ENCODE measurements at regions not wholly inside any gene's neighbourhood (a gene's known extent, or its start where the extent isn't known, plus 50 kb on each side); places are given as distances from the start of the nearest gene placed in this dataset.

GRCh38 chr15:87752250-87752951, 504.1 kb downstream of the NTRK3 start:
- no CpG with 5 or more reads among the region's 5 CpGs for WGBS (ENCODE audit: extremely low coverage, insufficient coverage, low lambda C conversion rate)
- H3K4ac ChIP-seq (ENCODE audit: low read depth, low read length) = no peak overlapping the region
- no peak overlapping the region for H3K4me3 ChIP-seq (ENCODE audit: low read length)
- H4K8ac ChIP-seq (ENCODE audit: low read depth, low read length) = no peak overlapping the region
- H3K56ac ChIP-seq (ENCODE audit: low read length) = no peak overlapping the region
- no peak overlapping the region for H2BK15ac ChIP-seq (replicated peaks; ENCODE audit: low read depth)
- H4K5ac ChIP-seq (ENCODE audit: low read length) = no peak overlapping the region
- no peaks in the 10 kb centered on the region for H3K4me1 ChIP-seq (ENCODE audit: control insufficient read depth, low read depth, low read length)
- no peak overlapping the region for H3K18ac ChIP-seq (ENCODE audit: low read length)
- H3K79me2 ChIP-seq (ENCODE audit: control insufficient read depth, insufficient read depth, low read length) = no peaks in the 10 kb centered on the region
- no peak for DNase-seq
- no peaks in the 10 kb centered on the region for H3K79me1 ChIP-seq (ENCODE audit: low read length)
- H2AK5ac ChIP-seq (ENCODE audit: low read length) = no peak overlapping the region
- H2BK120ac ChIP-seq (ENCODE audit: low read depth, low read length) = no peak overlapping the region
- H2BK5ac ChIP-seq (ENCODE audit: low read length) = no peak overlapping the region
- H3K9ac ChIP-seq (ENCODE audit: low read length) = no peak overlapping the region
- H3K23ac ChIP-seq (ENCODE audit: low read length) = no peak overlapping the region
- no peak overlapping the region for H3K4me2 ChIP-seq (ENCODE audit: low read length)
- H3K27me3 ChIP-seq (ENCODE audit: insufficient read depth, low read length, poor library complexity) = no peaks in the 10 kb centered on the region
- no peaks in the 10 kb centered on the region for H3K36me3 ChIP-seq (ENCODE audit: control insufficient read depth, insufficient read depth, low read length)
- H3K27ac ChIP-seq (ENCODE audit: low read depth, low read length) = no peak overlapping the region

GRCh38 chr15:87748483-87748882, 508.1 kb downstream of the NTRK3 start:
- Histone ChIP-seq H3K18ac (ENCODE audit: low read length) (no peak overlapping the region), H3K79me1 (ENCODE audit: low read length) (no peaks in the 10 kb centered on the region), H3K56ac (ENCODE audit: low read length) (no peak overlapping the region), H3K23ac (ENCODE audit: low read length) (no peak overlapping the region), H2BK15ac (replicated peaks; ENCODE audit: low read depth) (no peak overlapping the region), H3K36me3 (ENCODE audit: control insufficient read depth, insufficient read depth, low read length) (no peaks in the 10 kb centered on the region), H4K8ac (ENCODE audit: low read depth, low read length) (no peak overlapping the region), H3K27me3 (ENCODE audit: insufficient read depth, low read length, poor library complexity) (no peaks in the 10 kb centered on the region), H3K4ac (ENCODE audit: low read depth, low read length) (no peak overlapping the region), H3K27ac (ENCODE audit: low read depth, low read length) (no peak overlapping the region), H3K9ac (ENCODE audit: low read length) (no peak overlapping the region), H2BK120ac (ENCODE audit: low read depth, low read length) (no peak overlapping the region), H4K5ac (ENCODE audit: low read length) (no peak overlapping the region), H3K79me2 (ENCODE audit: control insufficient read depth, insufficient read depth, low read length) (no peaks in the 10 kb centered on the region), H3K4me2 (ENCODE audit: low read length) (no peak overlapping the region), H3K4me1 (ENCODE audit: control insufficient read depth, low read depth, low read length) (no peaks in the 10 kb centered on the region), H3K4me3 (ENCODE audit: low read length) (no peak overlapping the region), H2AK5ac (ENCODE audit: low read length) (no peak overlapping the region), H2BK5ac (ENCODE audit: low read length) (no peak overlapping the region)
- no peak for DNase-seq
- no CpG with 5 or more reads among the region's 8 CpGs for WGBS (ENCODE audit: extremely low coverage, insufficient coverage, low lambda C conversion rate)

- DNase-seq = no peak
- Histone ChIP-seq H3K4me3 (ENCODE audit: low read length) (no peak overlapping the region), H2BK15ac (replicated peaks; ENCODE audit: low read depth) (no peak overlapping the region), H3K4me2 (ENCODE audit: low read length) (no peak overlapping the region), H3K27ac (ENCODE audit: low read depth, low read length) (no peak overlapping the region), H2AK5ac (ENCODE audit: low read length) (no peak overlapping the region), H3K18ac (ENCODE audit: low read length) (no peak overlapping the region), H3K79me1 (ENCODE audit: low read length) (no peaks in the 10 kb centered on the region), H3K4ac (ENCODE audit: low read depth, low read length) (no peak overlapping the region), H3K27me3 (ENCODE audit: insufficient read depth, low read length, poor library complexity) (no peaks in the 10 kb centered on the region), H4K5ac (ENCODE audit: low read length) (no peak overlapping the region), H4K8ac (ENCODE audit: low read depth, low read length) (no peak overlapping the region), H3K79me2 (ENCODE audit: control insufficient read depth, insufficient read depth, low read length) (no peaks in the 10 kb centered on the region), H3K4me1 (ENCODE audit: control insufficient read depth, low read depth, low read length) (no peaks in the 10 kb centered on the region), H3K56ac (ENCODE audit: low read length) (no peak overlapping the region), H3K36me3 (ENCODE audit: control insufficient read depth, insufficient read depth, low read length) (no peaks in the 10 kb centered on the region), H2BK120ac (ENCODE audit: low read depth, low read length) (no peak overlapping the region), H3K23ac (ENCODE audit: low read length) (no peak overlapping the region), H2BK5ac (ENCODE audit: low read length) (no peak overlapping the region), H3K9ac (ENCODE audit: low read length) (no peak overlapping the region)
- no CpG with 5 or more reads among the region's 1 CpG for WGBS (ENCODE audit: extremely low coverage, insufficient coverage, low lambda C conversion rate)
These were observed 509.5 kb downstream of the NTRK3 start for GRCh38 chr15:87747087-87747486.

- Histone ChIP-seq H3K27ac (ENCODE audit: low read depth, low read length) (no peak overlapping the region), H3K18ac (ENCODE audit: low read length) (no peak overlapping the region), H2BK120ac (ENCODE audit: low read depth, low read length) (no peak overlapping the region), H3K56ac (ENCODE audit: low read length) (no peak overlapping the region), H3K4me3 (ENCODE audit: low read length) (no peak overlapping the region), H2BK15ac (replicated peaks; ENCODE audit: low read depth) (no peak overlapping the region), H3K4ac (ENCODE audit: low read depth, low read length) (no peak overlapping the region), H3K4me1 (ENCODE audit: control insufficient read depth, low read depth, low read length) (no peaks in the 10 kb centered on the region), H3K27me3 (ENCODE audit: insufficient read depth, low read length, poor library complexity) (no peaks in the 10 kb centered on the region), H2BK5ac (ENCODE audit: low read length) (no peak overlapping the region), H3K36me3 (ENCODE audit: control insufficient read depth, insufficient read depth, low read length) (no peaks in the 10 kb centered on the region), H4K5ac (ENCODE audit: low read length) (no peak overlapping the region), H3K79me1 (ENCODE audit: low read length) (no peaks in the 10 kb centered on the region), H3K9ac (ENCODE audit: low read length) (no peak overlapping the region), H4K8ac (ENCODE audit: low read depth, low read length) (no peak overlapping the region), H3K79me2 (ENCODE audit: control insufficient read depth, insufficient read depth, low read length) (no peaks in the 10 kb centered on the region), H3K23ac (ENCODE audit: low read length) (no peak overlapping the region), H2AK5ac (ENCODE audit: low read length) (no peak overlapping the region), H3K4me2 (ENCODE audit: low read length) (no peak overlapping the region)
- no peak for DNase-seq
These were observed 510.2 kb downstream of the NTRK3 start for GRCh38 chr15:87746333-87746732.

- Histone ChIP-seq H3K27ac (ENCODE audit: low read depth, low read length) (no peak overlapping the region), H3K4ac (ENCODE audit: low read depth, low read length) (no peak overlapping the region), H4K5ac (ENCODE audit: low read length) (no peak overlapping the region), H3K23ac (ENCODE audit: low read length) (no peak overlapping the region), H2BK5ac (ENCODE audit: low read length) (no peak overlapping the region), H3K79me1 (ENCODE audit: low read length) (no peaks in the 10 kb centered on the region), H2BK15ac (replicated peaks; ENCODE audit: low read depth) (no peak overlapping the region), H3K4me3 (ENCODE audit: low read length) (no peak overlapping the region), H3K4me2 (ENCODE audit: low read length) (no peak overlapping the region), H3K27me3 (ENCODE audit: insufficient read depth, low read length, poor library complexity) (no peaks in the 10 kb centered on the region), H2BK120ac (ENCODE audit: low read depth, low read length) (no peak overlapping the region), H3K9ac (ENCODE audit: low read length) (no peak overlapping the region), H4K8ac (ENCODE audit: low read depth, low read length) (no peak overlapping the region), H2AK5ac (ENCODE audit: low read length) (no peak overlapping the region), H3K4me1 (ENCODE audit: control insufficient read depth, low read depth, low read length) (no peaks in the 10 kb centered on the region), H3K56ac (ENCODE audit: low read length) (no peak overlapping the region), H3K79me2 (ENCODE audit: control insufficient read depth, insufficient read depth, low read length) (no peaks in the 10 kb centered on the region), H3K18ac (ENCODE audit: low read length) (no peak overlapping the region), H3K36me3 (ENCODE audit: control insufficient read depth, insufficient read depth, low read length) (no peaks in the 10 kb centered on the region)
- DNase-seq = no peak
- WGBS (ENCODE audit: extremely low coverage, insufficient coverage, low lambda C conversion rate) = no CpG with 5 or more reads among the region's 2 CpGs
These were observed 511.7 kb downstream of the NTRK3 start for GRCh38 chr15:87744815-87745214.

- Histone ChIP-seq H4K5ac (ENCODE audit: low read length) (no peak overlapping the region), H2AK5ac (ENCODE audit: low read length) (no peak overlapping the region), H3K27ac (ENCODE audit: low read depth, low read length) (no peak overlapping the region), H3K9ac (ENCODE audit: low read length) (no peak overlapping the region), H4K8ac (ENCODE audit: low read depth, low read length) (no peak overlapping the region), H3K4ac (ENCODE audit: low read depth, low read length) (no peak overlapping the region), H2BK5ac (ENCODE audit: low read length) (no peak overlapping the region), H2BK15ac (replicated peaks; ENCODE audit: low read depth) (no peak overlapping the region), H3K4me3 (ENCODE audit: low read length) (no peak overlapping the region), H3K27me3 (ENCODE audit: insufficient read depth, low read length, poor library complexity) (no peaks in the 10 kb centered on the region), H3K4me2 (ENCODE audit: low read length) (no peak overlapping the region), H3K79me2 (ENCODE audit: control insufficient read depth, insufficient read depth, low read length) (no peaks in the 10 kb centered on the region), H3K4me1 (ENCODE audit: control insufficient read depth, low read depth, low read length) (no peaks in the 10 kb centered on the region), H3K18ac (ENCODE audit: low read length) (no peak overlapping the region), H3K56ac (ENCODE audit: low read length) (no peak overlapping the region), H3K79me1 (ENCODE audit: low read length) (no peaks in the 10 kb centered on the region), H3K36me3 (ENCODE audit: control insufficient read depth, insufficient read depth, low read length) (no peaks in the 10 kb centered on the region), H3K23ac (ENCODE audit: low read length) (no peak overlapping the region), H2BK120ac (ENCODE audit: low read depth, low read length) (no peak overlapping the region)
- WGBS (ENCODE audit: extremely low coverage, insufficient coverage, low lambda C conversion rate) = no CpG with 5 or more reads among the region's 3 CpGs
- no peak for DNase-seq
These were observed 513.0 kb downstream of the NTRK3 start for GRCh38 chr15:87743562-87743961.

Data from mesendoderm (in vitro differentiated cells).